MM.1S (cell line): ENCODE measurements at regions not wholly inside any gene's neighbourhood (a gene's known extent, or its start where the extent isn't known, plus 50 kb on each side); places are given as distances from the start of the nearest gene placed in this dataset.

Experiments
- EZH2 ChIP-seq: fragments of 300-600 bp; sonication (generic); optimal IDR thresholded peaks from 2 replicates; pipeline ENCODE3; 2017; ENCODE audit warnings: low read depth, mild to moderate bottlenecking, antibody characterized with exemption, low read length, mixed read lengths
- EZH2phosphoT487 ChIP-seq: fragments of 300-600 bp; sonication (generic); IDR thresholded peaks from 2 replicates; pipeline ENCODE4 v1.6.1; 2018; ENCODE audit warnings: antibody characterized with exemption, low read length
- TF ChIP-seq, protein P1 (sequence below): fragments of 300-600 bp; sonication (generic); IDR thresholded peaks from 2 replicates; pipeline ENCODE4 v1.5.1; 2016; ENCODE audit warnings: antibody characterized with exemption, low read length, mixed read lengths

DNA sequence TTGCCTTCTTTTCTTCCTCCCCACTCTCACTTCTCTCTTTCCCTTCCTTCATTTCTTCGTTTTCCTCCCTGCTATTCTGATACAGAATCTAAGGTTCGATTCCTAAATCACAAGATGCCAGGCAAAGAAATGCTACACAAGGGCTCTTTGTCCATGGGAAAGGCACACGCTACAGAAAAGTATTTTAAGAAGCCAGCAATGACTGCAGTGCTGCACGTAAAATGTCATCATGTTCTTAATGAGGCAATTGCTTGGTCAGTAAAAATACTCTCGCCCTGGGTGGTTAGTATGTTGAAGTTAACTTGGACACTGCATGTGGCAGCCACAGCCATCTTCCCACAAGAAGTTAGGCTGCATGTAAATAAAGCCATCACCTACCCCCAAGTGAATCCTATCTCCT, 178.4 kb downstream of the DHX15 start:
- TF ChIP-seq, protein P1, sequence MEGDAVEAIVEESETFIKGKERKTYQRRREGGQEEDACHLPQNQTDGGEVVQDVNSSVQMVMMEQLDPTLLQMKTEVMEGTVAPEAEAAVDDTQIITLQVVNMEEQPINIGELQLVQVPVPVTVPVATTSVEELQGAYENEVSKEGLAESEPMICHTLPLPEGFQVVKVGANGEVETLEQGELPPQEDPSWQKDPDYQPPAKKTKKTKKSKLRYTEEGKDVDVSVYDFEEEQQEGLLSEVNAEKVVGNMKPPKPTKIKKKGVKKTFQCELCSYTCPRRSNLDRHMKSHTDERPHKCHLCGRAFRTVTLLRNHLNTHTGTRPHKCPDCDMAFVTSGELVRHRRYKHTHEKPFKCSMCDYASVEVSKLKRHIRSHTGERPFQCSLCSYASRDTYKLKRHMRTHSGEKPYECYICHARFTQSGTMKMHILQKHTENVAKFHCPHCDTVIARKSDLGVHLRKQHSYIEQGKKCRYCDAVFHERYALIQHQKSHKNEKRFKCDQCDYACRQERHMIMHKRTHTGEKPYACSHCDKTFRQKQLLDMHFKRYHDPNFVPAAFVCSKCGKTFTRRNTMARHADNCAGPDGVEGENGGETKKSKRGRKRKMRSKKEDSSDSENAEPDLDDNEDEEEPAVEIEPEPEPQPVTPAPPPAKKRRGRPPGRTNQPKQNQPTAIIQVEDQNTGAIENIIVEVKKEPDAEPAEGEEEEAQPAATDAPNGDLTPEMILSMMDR, result no peak
- no peak for TF ChIP-seq EZH2
- TF ChIP-seq EZH2phosphoT487, result no peak
